ENCODE measurements at regions not wholly inside any gene's neighbourhood (a gene's known extent, or its start where the extent isn't known, plus 50 kb on each side); places are given as distances from the start of the nearest gene placed in this dataset.

DNA sequence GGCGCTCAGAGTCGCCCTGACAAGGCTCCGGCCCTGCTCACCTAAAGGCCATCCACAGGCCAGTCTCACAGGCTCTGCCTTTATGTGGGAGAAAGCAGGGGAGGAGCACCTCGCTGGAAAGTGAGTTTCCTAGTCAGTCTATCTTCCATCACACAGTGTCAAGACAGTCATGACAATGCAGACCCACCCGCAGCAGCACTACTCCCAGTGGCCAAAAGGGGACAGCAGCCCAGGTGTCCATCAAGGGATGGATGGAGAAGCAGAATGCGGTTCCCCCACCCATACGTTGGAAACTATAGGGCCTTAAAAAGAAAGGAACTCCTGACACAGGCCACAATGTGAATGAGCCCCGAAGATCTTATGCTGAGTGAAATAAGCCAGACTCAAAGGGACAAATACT is 226.8 kb downstream of the ENGASE start:
- H3K27ac Mint-ChIP-seq = no peak overlapping the region
- no peaks in the 10 kb centered on the region for H3K9me3 Mint-ChIP-seq
- no peaks in the 10 kb centered on the region for H3K36me3 Mint-ChIP-seq (ENCODE audit: low read depth)
- no peak overlapping the region for H3K4me3 Mint-ChIP-seq
- H3K4me1 Mint-ChIP-seq (ENCODE audit: low read depth) = no peaks in the 10 kb centered on the region
- H3K27me3 Mint-ChIP-seq (ENCODE audit: low read depth) = no peaks in the 10 kb centered on the region

DNA sequence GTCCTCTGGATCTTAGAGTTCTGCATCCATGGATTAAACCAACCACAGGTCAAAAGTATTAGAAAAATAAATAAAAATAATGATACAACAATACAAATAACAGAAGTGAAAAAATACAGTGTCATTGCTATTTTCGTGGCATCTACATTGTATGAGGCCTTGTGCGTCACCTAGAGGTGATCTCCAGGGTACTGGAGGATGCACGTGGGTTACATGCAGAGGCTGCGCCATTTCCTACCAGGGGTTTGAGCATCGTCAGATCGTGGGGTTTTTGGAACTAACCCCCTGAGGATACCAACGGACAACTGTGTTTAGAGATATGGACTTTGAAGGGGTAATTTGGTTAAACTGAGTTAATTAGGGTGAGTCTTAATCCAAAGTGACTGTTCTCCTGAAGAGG is 224.7 kb downstream of the ENGASE start:
- Mint-ChIP-seq H3K36me3 (ENCODE audit: low read depth) (no peaks in the 10 kb centered on the region), H3K9me3 (no peaks in the 10 kb centered on the region), H3K4me1 (ENCODE audit: low read depth) (no peaks in the 10 kb centered on the region), H3K27me3 (ENCODE audit: low read depth) (no peaks in the 10 kb centered on the region), H3K4me3 (no peak overlapping the region), H3K27ac (no peak overlapping the region)

DNA sequence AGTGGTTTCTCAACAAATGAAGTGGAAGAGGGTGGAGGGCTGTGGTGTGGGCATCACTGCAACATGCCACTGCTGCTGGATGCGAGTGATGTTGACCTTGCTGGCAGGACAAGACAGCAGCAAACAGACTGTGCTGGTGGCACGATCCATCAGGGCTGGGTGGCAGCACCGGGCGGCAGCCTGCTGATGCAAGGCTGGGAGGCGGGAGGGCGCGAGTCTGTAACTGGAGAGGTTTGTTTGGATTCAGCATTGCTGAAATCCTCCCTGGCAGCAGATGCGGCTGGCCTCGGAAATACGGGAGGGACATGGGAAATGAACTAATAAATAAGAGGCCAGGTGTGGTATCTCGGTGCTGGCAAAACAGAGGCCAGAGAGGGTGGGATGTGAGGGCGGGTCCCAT is 224.2 kb downstream of the ENGASE start:
- Mint-ChIP-seq H3K27me3 (ENCODE audit: low read depth) (no peaks in the 10 kb centered on the region), H3K4me3 (no peak overlapping the region), H3K27ac (no peak overlapping the region), H3K9me3 (no peaks in the 10 kb centered on the region), H3K36me3 (ENCODE audit: low read depth) (no peaks in the 10 kb centered on the region), H3K4me1 (ENCODE audit: low read depth) (no peaks in the 10 kb centered on the region)

DNA sequence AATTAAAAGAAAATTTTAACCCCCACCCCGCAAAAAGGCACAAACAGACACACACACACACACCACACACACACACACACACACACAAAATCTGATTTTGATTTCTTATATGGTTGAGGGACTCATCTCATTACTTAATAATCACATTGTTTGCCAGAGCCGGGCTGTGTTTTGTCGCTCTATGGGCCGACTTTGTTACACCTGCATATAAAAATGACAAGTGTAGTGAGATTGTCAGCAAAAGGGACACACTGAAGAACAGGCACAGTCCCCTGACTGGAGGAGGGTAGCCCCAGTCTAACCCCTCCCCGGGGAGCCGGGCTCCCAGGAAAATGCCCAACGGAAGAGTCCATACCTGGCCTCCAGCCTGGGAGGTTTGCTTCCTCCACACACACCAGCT is 221.6 kb downstream of the ENGASE start:
- no peak overlapping the region for H3K27ac Mint-ChIP-seq
- H3K4me3 Mint-ChIP-seq = no peak overlapping the region
- no peaks in the 10 kb centered on the region for H3K4me1 Mint-ChIP-seq (ENCODE audit: low read depth)
- H3K27me3 Mint-ChIP-seq (ENCODE audit: low read depth) = no peaks in the 10 kb centered on the region
- H3K36me3 Mint-ChIP-seq (ENCODE audit: low read depth) = no peaks in the 10 kb centered on the region
- H3K9me3 Mint-ChIP-seq = no peaks in the 10 kb centered on the region

DNA sequence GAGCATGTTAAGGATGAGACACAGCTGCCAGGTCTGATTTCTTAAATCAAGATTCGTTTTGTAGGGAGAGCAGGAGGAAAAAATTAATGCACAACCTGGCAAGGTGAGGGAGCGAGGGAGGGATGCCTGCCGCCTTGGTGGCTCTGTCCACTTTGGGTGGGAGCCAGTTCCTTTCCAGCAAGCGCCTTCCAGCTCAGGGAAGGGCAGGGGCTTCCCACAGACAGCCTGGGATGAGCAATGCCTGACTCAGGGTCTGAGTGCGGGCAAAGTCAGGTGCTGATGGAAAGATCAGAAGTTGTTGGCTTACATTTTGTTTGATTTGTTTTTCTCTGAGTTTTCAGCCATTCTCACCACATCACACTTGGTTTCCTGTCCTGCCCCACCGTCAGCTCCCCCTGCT is 220.7 kb downstream of the ENGASE start:
- Mint-ChIP-seq H3K27ac (no peak overlapping the region), H3K27me3 (ENCODE audit: low read depth) (no peaks in the 10 kb centered on the region), H3K9me3 (no peaks in the 10 kb centered on the region), H3K4me1 (ENCODE audit: low read depth) (no peaks in the 10 kb centered on the region), H3K36me3 (ENCODE audit: low read depth) (no peaks in the 10 kb centered on the region), H3K4me3 (no peak overlapping the region)

DNA sequence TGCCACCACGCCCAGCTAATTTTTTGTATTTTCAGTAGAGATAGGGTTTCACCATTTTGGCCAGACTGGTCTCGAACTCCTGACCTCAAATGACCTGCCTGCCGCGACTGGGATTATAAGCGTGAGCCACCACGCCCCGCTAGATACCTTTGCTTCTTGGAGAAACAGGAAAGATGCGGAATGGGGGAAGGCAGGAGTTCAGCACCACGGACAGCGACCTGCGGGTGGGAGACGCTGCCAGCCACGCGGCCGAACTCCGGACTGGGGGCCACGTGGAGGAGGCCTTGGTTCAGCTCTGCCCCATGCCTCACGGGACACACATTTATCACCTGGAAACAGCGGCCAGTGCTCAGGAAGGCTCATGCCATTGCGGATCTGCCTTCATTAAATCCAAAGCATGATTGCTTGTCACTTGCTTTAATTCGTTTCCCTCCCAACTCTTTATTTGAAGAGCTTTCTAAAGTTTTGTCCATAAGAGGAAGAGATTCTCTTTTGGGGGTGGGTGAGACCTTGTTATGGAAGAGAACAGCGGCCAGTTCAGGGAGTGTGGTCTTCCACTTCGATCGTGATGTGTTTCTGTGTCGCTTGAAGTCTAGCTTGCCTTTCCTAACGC is 219.9 kb downstream of the ENGASE start:
- Mint-ChIP-seq H3K36me3 (ENCODE audit: low read depth) (no peaks in the 10 kb centered on the region), H3K4me1 (ENCODE audit: low read depth) (no peaks in the 10 kb centered on the region), H3K9me3 (no peaks in the 10 kb centered on the region), H3K4me3 (no peak overlapping the region), H3K27ac (no peak overlapping the region), H3K27me3 (ENCODE audit: low read depth) (no peaks in the 10 kb centered on the region)

DNA sequence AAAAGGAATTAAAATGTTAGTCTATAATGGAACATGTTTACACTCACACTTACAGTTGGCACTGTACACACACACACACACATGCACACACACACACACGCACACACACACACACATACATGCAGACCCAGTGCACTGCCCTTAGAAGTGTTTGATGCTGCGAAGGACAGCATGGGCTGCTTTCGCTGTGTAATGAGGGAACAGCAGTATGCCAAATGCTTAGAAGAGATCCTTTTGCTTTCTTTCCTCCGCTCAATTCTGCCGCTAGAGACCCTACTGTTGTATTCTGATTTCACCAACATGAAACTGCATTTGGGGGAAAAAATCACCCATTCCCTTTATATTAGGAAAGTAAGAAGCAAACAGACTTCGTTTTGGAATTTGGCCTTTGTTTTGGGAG is 217.9 kb downstream of the ENGASE start:
- no peaks in the 10 kb centered on the region for H3K27me3 Mint-ChIP-seq (ENCODE audit: low read depth)
- no peaks in the 10 kb centered on the region for H3K36me3 Mint-ChIP-seq (ENCODE audit: low read depth)
- H3K27ac Mint-ChIP-seq = no peak overlapping the region
- H3K9me3 Mint-ChIP-seq = no peaks in the 10 kb centered on the region
- H3K4me1 Mint-ChIP-seq (ENCODE audit: low read depth) = no peaks in the 10 kb centered on the region
- no peak overlapping the region for H3K4me3 Mint-ChIP-seq

DNA sequence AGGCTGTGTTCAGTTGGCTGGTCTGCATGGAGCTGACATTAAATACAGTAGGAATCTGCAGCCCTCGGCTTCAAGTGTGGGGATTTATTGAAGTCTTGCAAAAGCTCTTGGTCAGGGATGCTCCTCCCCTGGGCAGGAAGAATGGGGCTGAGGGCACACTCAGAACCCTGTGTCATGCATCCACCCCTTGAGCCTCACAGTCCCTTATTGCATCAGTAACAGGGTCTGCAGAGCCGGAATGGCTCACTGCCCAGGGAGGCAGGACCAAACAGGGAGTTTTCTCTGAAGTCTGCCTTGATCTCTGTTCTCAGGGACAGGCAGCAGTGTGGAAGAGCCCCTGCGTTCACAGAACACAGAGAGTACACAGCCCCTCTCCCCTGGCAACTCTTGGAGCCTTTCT is 216.8 kb downstream of the ENGASE start:
- Mint-ChIP-seq H3K36me3 (ENCODE audit: low read depth) (no peaks in the 10 kb centered on the region), H3K27ac (no peak overlapping the region), H3K27me3 (ENCODE audit: low read depth) (no peaks in the 10 kb centered on the region), H3K4me3 (no peak overlapping the region), H3K4me1 (ENCODE audit: low read depth) (no peaks in the 10 kb centered on the region), H3K9me3 (no peaks in the 10 kb centered on the region)

DNA sequence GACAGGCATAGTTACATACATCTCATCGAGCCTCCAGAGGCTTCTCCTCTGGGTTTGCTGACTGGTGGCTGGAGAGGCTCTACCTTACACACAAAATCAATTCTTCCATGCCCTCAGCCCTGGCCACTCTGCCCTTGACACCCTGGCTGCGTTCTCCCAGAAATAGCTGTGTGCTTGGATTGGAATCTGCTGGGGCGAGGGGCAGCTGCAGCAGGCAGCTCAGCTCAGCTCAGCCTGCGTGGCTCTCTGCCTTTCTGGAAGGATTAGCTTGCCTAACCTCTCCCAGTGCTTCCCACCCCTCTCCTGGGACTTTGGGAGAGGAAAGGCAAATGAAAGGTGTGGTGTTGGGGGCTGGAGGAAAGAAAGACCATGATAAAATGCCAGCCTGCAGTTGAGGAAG is 216.1 kb downstream of the ENGASE start:
- no peak overlapping the region for H3K27ac Mint-ChIP-seq
- H3K9me3 Mint-ChIP-seq = no peaks in the 10 kb centered on the region
- H3K27me3 Mint-ChIP-seq (ENCODE audit: low read depth) = no peaks in the 10 kb centered on the region
- H3K4me3 Mint-ChIP-seq = no peak overlapping the region
- no peaks in the 10 kb centered on the region for H3K4me1 Mint-ChIP-seq (ENCODE audit: low read depth)
- no peaks in the 10 kb centered on the region for H3K36me3 Mint-ChIP-seq (ENCODE audit: low read depth)

DNA sequence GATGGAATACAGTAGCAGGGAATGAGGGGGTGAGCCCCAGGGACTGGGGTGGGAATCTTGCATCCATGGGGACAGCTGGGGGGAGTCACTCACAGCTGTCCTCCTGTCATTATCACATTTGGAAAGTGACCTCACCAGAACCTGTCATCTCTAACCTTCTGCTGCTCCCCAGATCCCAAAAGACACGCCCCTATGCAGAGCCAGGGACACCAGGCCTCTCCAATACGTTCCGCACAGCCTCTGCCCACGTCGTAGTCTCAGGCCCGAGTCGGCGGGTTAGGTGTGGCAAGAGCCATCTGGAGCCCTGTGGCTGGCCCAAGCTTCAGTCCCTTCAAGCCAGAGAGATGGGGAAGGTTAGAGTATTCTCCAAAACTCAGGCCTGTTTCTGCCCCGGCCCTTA is 214.3 kb downstream of the ENGASE start:
- no peaks in the 10 kb centered on the region for H3K27me3 Mint-ChIP-seq (ENCODE audit: low read depth)
- H3K4me1 Mint-ChIP-seq (ENCODE audit: low read depth) = no peaks in the 10 kb centered on the region
- H3K9me3 Mint-ChIP-seq = no peaks in the 10 kb centered on the region
- H3K36me3 Mint-ChIP-seq (ENCODE audit: low read depth) = no peaks in the 10 kb centered on the region
- no peak overlapping the region for H3K4me3 Mint-ChIP-seq
- no peak overlapping the region for H3K27ac Mint-ChIP-seq

DNA sequence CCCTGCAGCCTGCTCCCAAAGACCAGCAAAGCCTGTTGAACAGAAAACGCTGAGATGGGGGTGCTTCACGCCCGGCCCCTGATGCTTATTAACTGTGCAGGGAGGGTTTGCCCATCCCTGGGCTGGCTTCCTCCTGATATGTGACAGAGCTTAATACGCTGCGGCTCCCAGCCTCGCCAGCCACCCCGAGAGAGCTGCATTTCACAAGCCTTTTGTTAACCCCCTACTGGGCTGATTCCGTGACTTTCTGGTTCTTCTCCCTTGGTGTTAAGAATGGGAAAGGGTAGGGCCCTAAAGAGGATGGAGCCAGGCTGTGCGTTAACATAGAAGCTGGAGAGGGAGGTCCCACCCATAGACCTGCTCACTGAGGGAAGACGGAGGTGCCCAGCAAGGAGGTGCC is 211.8 kb downstream of the ENGASE start:
- H3K36me3 Mint-ChIP-seq (ENCODE audit: low read depth) = no peaks in the 10 kb centered on the region

DNA sequence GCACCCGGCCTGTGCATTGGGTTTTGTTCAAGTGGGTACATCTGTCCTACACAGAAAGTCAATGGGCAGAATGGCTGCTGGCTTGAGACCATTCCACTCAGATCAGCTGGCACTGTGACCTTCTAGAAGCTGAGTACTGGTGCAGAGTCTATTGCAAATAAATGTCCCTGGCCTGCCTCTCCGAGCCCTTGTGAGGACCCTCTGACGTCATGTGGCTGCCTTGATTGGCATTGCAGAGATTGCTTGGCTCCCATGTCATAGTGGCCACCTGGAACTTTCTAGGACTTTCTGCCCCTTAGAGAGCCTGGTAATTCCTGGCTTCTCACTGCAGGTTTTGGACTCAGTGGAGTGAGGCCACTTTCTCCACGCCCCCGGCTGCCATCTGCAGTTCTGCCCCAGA is 211.3 kb downstream of the ENGASE start:
- Mint-ChIP-seq H3K9me3 (no peaks in the 10 kb centered on the region), H3K4me3 (no peak overlapping the region), H3K36me3 (ENCODE audit: low read depth) (no peaks in the 10 kb centered on the region), H3K27me3 (ENCODE audit: low read depth) (peaks cover 5% of the 10 kb centered on the region), H3K4me1 (ENCODE audit: low read depth) (no peaks in the 10 kb centered on the region), H3K27ac (no peak overlapping the region)

More for the DNA sequence above, 211.8 kb downstream of the ENGASE start:
- no peaks in the 10 kb centered on the region for H3K4me1 Mint-ChIP-seq (ENCODE audit: low read depth)
- peaks cover 5% of the 10 kb centered on the region for H3K27me3 Mint-ChIP-seq (ENCODE audit: low read depth)
- H3K4me3 Mint-ChIP-seq = no peak overlapping the region
- no peak overlapping the region for H3K27ac Mint-ChIP-seq
- no peaks in the 10 kb centered on the region for H3K9me3 Mint-ChIP-seq

DNA sequence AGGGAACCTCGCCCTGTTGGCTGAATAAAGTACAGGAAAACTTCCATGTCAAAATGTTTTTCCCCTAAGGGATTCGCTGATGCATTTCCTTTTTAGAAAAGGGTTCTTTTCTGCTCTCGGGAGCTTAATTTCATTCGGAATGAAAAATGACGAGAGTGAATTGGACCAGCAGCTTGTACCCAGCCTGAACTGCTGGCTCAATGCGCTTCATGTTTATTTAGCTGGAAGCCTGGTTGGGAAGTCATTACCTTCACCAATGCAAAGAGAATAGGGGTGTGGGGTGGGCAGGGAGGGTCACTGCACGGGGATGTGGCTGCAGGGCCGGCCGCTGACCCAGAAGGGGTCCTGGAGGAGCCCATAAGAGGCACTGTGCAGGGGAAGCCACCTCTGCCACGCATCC is 207.7 kb downstream of the ENGASE start:
- Mint-ChIP-seq H3K36me3 (ENCODE audit: low read depth) (no peaks in the 10 kb centered on the region), H3K4me1 (ENCODE audit: low read depth) (no peaks in the 10 kb centered on the region), H3K27ac (no peak overlapping the region), H3K4me3 (no peak overlapping the region), H3K9me3 (no peaks in the 10 kb centered on the region), H3K27me3 (ENCODE audit: low read depth) (peaks cover 5% of the 10 kb centered on the region)

DNA sequence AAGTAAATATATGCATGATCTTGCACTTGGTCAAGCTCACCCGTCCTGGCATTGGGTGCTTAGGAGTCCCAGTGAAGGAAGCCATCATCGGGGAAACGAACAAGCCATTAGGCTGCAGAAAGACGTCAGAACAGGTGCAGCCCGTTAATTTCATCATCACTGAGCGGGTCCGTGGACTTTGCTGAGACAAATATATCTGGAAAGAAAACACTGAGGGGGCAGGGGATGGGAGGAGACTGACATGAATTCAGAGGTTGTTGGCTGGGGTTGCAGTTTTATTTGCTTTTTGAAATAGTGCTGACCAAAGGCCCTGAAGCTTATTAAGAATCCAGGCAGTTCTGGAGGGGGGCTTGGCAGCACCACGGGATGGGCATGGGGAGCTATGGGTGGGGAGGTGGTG is 207.2 kb downstream of the ENGASE start:
- Mint-ChIP-seq H3K27me3 (ENCODE audit: low read depth) (peaks cover 5% of the 10 kb centered on the region), H3K27ac (no peak overlapping the region), H3K9me3 (no peaks in the 10 kb centered on the region), H3K4me3 (no peak overlapping the region), H3K36me3 (ENCODE audit: low read depth) (no peaks in the 10 kb centered on the region), H3K4me1 (ENCODE audit: low read depth) (no peaks in the 10 kb centered on the region)

DNA sequence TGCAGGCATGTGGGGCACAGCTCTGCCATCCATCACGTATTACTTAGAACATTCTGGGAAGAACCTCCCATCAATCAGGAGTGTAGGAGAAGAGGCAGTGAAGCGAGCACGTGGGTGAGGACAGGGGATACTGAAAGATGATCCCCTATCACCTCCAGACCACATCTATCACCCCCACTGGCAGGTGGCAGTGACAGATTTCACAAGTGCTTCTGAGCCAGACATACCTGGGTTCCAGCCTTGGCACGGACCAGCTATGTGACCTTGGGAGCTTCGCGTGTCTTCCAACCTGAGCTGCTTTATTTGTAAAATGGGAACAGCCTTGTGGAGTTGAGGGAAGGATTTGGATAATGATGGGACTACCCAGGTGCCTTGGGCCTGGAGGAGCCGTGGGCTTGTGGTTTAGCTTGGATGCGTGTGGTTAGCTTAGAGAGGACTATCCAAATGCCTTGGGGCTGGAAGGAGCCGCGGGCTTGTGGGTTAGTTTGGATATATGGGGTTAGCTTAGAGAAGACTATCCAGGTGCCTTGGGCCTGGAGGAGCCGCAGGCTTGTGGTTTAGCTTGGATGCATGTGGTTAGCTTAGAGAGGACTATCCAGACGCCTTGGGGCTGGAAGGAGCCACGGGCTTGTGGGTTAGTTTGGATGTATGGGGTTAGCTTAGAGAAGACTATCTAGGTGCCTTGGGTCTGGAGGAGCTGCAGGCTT is 206.4 kb downstream of the ENGASE start:
- Mint-ChIP-seq H3K27ac (no peak overlapping the region), H3K4me3 (no peak overlapping the region), H3K9me3 (no peaks in the 10 kb centered on the region), H3K4me1 (ENCODE audit: low read depth) (no peaks in the 10 kb centered on the region), H3K27me3 (ENCODE audit: low read depth) (peaks cover 5% of the 10 kb centered on the region), H3K36me3 (ENCODE audit: low read depth) (no peaks in the 10 kb centered on the region)

DNA sequence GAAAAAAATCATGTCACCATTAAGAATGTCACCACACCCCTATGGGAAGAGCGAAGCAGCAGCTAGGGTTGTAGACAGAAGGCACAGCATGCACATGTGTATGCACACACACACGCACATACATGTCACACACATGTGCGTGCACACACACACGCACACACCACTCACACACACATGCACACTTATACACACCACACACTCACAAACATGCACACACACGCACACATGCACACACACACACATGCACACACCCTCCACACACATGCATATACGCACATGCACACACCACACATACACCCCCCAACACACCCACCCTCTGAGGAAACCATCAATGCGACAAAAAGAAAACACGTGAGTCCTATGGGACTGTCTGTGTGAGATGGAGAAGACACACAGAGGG is 205.4 kb downstream of the ENGASE start:
- Mint-ChIP-seq H3K9me3 (no peaks in the 10 kb centered on the region), H3K4me3 (no peak overlapping the region), H3K27ac (no peak overlapping the region), H3K36me3 (ENCODE audit: low read depth) (no peaks in the 10 kb centered on the region), H3K27me3 (ENCODE audit: low read depth) (peaks cover 5% of the 10 kb centered on the region), H3K4me1 (ENCODE audit: low read depth) (no peaks in the 10 kb centered on the region)

Data from T-helper 1 cell treated with Interleukin-12 subunit alpha and Interleukin-12 subunit beta and Interleukin-4 antibody, amounts not matched to agents 30 μg/mL and 1 μg/mL, for 36 hours (primary cell).